Right lobe of liver (tissue), 4 donors: ENCODE measurements at regions not wholly inside any gene's neighbourhood (a gene's known extent, or its start where the extent isn't known, plus 50 kb on each side); places are given as distances from the start of the nearest gene placed in this dataset.

ENCODE experiments used
- POLR2A ChIP-seq: fragments of 450-650 bp; IDR thresholded peaks from one replicate; pipeline ENCODE4 v1.6.1; 2017; ENCODE audit warnings: antibody characterized with exemption, mild to moderate bottlenecking
- TF ChIP-seq, protein P1 (sequence below), 4 donors: fragments of 200-600 bp in 3 of 4; fragments of 450-650 bp in 1 of 4; IDR thresholded peaks; one replicate each; pipeline versions ENCODE4 v1.5.1 to v1.8.0; 2016 to 2022; ENCODE audit warnings: antibody characterized with exemption in 4 of 4, mild to moderate bottlenecking in 2 of 4
- donor health status: DM: no; HTN: no; CAD: no.
- donor health status: DM: no; HTN: no; CAD: no.
- donor health status: DM: no; HTN: yes; CAD: no.

DNA sequence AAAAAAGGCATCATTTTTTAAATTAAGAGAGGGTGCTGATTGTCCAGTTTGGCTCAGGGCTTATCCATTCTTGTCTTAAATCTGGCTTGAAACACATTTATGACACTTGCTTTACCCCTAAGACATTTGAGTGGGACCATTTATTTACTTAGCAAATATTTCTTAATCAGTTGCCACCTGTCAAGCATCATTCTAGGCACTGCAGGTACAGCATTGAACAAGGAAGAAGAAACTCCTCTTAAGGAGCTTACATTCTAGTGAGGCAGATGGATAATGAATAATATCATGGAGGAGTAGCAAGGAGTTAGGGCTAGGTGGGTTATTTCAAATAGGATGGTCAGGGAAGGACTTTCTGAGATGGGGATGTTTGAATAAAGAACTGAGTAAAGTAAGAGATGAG lies 189.8 kb downstream of the UTRN start:
- no peak for TF ChIP-seq POLR2A
- TF ChIP-seq, protein P1, sequence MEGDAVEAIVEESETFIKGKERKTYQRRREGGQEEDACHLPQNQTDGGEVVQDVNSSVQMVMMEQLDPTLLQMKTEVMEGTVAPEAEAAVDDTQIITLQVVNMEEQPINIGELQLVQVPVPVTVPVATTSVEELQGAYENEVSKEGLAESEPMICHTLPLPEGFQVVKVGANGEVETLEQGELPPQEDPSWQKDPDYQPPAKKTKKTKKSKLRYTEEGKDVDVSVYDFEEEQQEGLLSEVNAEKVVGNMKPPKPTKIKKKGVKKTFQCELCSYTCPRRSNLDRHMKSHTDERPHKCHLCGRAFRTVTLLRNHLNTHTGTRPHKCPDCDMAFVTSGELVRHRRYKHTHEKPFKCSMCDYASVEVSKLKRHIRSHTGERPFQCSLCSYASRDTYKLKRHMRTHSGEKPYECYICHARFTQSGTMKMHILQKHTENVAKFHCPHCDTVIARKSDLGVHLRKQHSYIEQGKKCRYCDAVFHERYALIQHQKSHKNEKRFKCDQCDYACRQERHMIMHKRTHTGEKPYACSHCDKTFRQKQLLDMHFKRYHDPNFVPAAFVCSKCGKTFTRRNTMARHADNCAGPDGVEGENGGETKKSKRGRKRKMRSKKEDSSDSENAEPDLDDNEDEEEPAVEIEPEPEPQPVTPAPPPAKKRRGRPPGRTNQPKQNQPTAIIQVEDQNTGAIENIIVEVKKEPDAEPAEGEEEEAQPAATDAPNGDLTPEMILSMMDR (IDR thresholded peaks at IDR 0.05), result no peak
